Left colon (tissue), 2 donors: ENCODE measurements at regions not wholly inside any gene's neighbourhood (a gene's known extent, or its start where the extent isn't known, plus 50 kb on each side); places are given as distances from the start of the nearest gene placed in this dataset.
"Not testable (repeated sequence)": the region's sequence is repeated elsewhere in the genome, so short reads cannot be mapped to it uniquely, and the experiment has no call there.

Source experiments
- ATAC-seq: fragments of 200-7000 bp; cut with Tn5 transposase; one replicate; pipeline ENCODE4 v1.9.1; 2020; ENCODE audit warnings: mild to moderate bottlenecking, moderate library complexity
- DNase-seq, 2 donors: peaks; one replicate each; pipeline ENCODE4 v3.0.0-alpha.2; 2020
- intact Hi-C, 2 donors: fragments of 100-400 bp; cut with DNase I in 1 of 2; cut with micrococcal nuclease in 1 of 2; formaldehyde crosslinking; loops; one replicate each; pipeline versions ENCODE4 v1.11.2 to v1.14.0; 2022; cut with DNase I, micrococcal nuclease
- donor health status: DM: no; HTN: no; CAD: no.
- donor health status: DM: yes; HTN: yes; CAD: no.

- intact Hi-C loops = no loop called here
- DNase-seq (no peak), ATAC-seq (no peak)
Measured at GRCh38 chr18:61643884-61644647, 248.7 kb downstream of the RNF152 start.

- DNase-seq (no peak), ATAC-seq (no peak)
- intact Hi-C loops = loop anchor here in 1 of 2 donors (5.0 kb wide), 2 partner anchors 97 to 262 kb away; no protein-coding TSS in a partner anchor
Measured at GRCh38 chr18:61639886-61640285, 252.9 kb downstream of the RNF152 start.

- peak; percentile 45 to 70 for DNase-seq
- intact Hi-C loops = loop anchor here in 1 of 2 donors (5.0 kb wide), 2 partner anchors 99 to 264 kb away; no protein-coding TSS in a partner anchor
Measured at GRCh38 chr18:61637905-61638595, 254.8 kb downstream of the RNF152 start.

GRCh38 chr18:61637319-61637718 lies 255.5 kb downstream of the RNF152 start:
- ATAC-seq = peak; percentile 72
- peak; percentile 70 to 73 for DNase-seq
- intact Hi-C loops = loop anchor here in 1 of 2 donors (5.0 kb wide), 2 partner anchors 100 to 265 kb away; no protein-coding TSS in a partner anchor

More at GRCh38 chr18:61637905-61638595, 254.8 kb downstream of the RNF152 start:
- ATAC-seq = peak; percentile 48

GRCh38 chr18:61635901-61636528 lies 256.8 kb downstream of the RNF152 start:
- ATAC-seq (peak; percentile 90), DNase-seq (peak; percentile 82 to 89)
- intact Hi-C loops = loop anchor here in 1 of 2 donors (5.0 kb wide), 2 partner anchors 101 to 266 kb away; no protein-coding TSS in a partner anchor

GRCh38 chr18:61628085-61628484 lies 264.7 kb downstream of the RNF152 start:
- DNase-seq = no peak
- ATAC-seq = no peak
- intact Hi-C loops = no loop called here

DNA sequence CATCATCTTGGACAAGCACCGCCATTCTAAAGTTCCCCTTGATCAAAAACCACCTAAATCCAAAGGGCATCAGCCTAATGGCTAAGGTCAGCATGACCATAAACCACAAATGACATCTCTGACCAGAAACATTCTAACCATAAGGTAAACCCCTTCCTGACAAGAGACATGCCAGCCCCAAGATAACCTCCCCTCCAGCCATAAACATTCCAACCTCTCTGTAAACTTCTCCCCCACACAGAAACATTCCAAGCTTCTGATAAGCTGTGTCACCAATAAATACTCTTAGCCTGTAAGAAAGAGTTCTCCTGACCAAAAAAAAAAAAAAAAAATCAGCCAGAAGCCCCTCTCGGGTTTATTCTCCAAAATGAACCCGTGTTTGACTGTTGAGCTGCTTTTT lies 268.2 kb downstream of the RNF152 start:
- DNase-seq, intact Hi-C loops, ATAC-seq: not testable (repeated sequence)

DNA sequence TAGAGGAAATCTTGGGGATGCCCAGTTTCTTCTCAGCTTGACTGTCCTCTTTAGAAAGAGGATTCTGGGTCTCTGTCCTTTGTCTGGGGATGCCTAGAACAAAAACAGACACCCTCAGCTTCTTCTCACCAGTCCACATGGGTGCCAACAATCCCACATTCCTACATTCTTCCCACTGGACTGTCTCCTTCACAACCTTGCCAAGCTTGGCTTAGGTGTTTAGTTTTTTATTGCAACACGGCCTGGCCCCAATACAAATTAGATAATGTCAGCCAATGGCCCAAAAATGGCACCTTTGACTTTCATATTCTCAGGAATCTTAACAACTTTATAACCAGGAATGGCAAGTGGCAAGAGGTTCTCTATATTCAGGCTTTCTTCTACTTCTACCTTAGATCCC lies 273.0 kb downstream of the RNF152 start:
- intact Hi-C loops = no loop called here
- DNase-seq = no peak
- ATAC-seq = no peak

- ATAC-seq = no peak
- intact Hi-C loops = no loop called here
Measured at GRCh38 chr18:61618816-61619215, 274.0 kb downstream of the RNF152 start.

DNA sequence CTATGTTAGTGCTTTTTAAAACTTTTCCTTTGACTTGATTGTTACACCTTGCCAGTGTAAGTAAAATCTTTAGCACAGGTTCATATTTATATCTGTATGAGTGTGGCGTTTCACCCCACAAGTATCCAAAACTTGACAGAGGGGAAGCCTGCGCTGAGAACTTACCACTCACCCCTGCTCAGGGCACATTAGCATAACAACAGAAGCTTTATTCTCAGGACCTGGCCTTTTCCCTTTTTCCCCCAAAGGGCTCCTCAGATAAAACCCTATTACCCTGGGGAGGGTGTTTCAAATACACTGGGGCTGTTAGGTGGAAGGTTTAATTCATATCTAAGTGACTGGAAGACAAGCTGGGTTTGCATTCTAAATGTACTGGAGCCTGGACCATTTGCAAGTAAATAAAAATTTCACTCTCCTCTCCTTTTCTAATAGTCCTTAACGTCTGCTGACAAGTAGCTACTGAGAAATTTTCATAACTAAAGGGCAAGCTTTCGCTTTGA lies 276.6 kb downstream of the RNF152 start:
- ATAC-seq (no peak), DNase-seq (no peak)
- intact Hi-C loops = no loop called here

More at GRCh38 chr18:61618816-61619215, 274.0 kb downstream of the RNF152 start:
- no peak for DNase-seq

DNA sequence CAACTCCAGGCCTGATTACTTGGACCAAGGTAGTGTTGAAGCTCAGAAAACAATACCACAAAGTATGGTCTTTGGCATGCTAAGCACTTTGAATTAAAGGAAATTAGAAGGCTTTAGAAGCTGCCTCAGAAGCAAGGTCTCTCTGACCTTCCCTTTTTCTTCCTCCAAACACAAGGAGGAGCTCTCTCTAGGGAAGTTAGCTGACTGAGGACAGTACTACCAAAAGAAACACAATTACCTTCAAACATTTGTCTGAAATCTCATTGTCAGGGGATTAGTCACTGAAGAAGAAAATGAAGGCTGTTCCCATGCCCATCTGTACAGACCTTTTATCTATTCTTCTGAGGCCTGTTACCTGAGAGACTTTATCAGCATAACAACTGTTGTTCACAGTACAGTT lies 279.3 kb downstream of the CDH20 start:
- DNase-seq (no peak), ATAC-seq (peak; percentile 51)
- intact Hi-C loops = no loop called here

- no peak for ATAC-seq
- DNase-seq = no peak
- intact Hi-C loops = no loop called here
Measured at GRCh38 chr18:61609131-61609530, 275.9 kb downstream of the CDH20 start.

GRCh38 chr18:61608316-61608715 lies 275.1 kb downstream of the CDH20 start:
- DNase-seq (no peak), ATAC-seq (no peak)
- intact Hi-C loops = no loop called here

DNA sequence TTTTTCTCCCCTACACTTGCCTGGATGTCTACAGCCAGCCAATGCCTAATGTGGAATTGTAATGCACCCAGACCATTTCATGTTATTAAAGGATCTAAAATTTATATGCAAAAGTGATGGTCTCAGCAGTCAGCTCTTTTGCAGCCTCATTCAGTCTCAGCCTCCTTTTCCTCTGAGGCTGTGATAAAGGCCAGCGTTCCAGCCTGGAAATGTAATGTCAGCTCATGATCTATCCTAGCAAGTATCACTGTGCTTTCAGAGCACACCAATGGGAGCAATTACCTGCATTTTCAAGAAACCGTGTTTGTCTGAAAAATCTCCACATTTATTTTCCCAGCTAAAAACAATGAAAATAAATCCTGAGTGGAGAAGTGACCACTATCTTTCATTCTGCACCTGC lies 274.6 kb downstream of the CDH20 start:
- no peak for DNase-seq
- no peak for ATAC-seq
- intact Hi-C loops = no loop called here

GRCh38 chr18:61606759-61607158 lies 273.5 kb downstream of the CDH20 start:
- intact Hi-C loops = no loop called here
- peak; percentile 23 to 30 for DNase-seq
- peak; percentile 45 for ATAC-seq

DNA sequence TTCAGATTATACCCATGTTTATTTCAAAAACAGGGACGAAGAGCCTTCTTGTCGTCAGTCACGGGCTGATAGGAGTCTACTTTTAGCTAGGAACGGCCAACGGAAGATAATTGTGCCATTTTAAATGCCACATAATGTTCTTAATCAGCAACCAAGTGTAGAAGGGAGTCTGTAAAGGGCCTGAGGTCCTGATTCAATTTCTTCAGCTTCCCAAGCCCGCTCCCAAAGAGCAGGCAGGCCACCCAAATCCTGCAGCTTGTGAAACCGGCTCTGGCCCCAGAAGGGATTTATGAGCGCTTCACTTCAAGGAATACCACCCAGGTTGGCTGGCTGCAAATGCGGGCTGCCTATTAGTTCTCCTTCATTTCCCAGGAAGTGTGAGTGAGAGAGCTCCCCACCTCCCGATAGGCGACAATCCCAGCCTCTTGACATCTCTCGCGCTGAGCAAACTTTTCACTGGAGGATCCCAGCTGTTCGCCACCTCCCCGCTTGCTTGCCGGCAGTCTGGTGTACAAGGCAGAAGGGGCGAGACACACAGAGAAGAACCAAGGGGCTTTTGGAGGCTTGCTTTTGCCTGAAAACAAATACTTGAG lies 272.9 kb downstream of the CDH20 start:
- no peak for ATAC-seq
- intact Hi-C loops = no loop called here
- peak in 1 of 2 donors; percentile 10 for DNase-seq

DNA sequence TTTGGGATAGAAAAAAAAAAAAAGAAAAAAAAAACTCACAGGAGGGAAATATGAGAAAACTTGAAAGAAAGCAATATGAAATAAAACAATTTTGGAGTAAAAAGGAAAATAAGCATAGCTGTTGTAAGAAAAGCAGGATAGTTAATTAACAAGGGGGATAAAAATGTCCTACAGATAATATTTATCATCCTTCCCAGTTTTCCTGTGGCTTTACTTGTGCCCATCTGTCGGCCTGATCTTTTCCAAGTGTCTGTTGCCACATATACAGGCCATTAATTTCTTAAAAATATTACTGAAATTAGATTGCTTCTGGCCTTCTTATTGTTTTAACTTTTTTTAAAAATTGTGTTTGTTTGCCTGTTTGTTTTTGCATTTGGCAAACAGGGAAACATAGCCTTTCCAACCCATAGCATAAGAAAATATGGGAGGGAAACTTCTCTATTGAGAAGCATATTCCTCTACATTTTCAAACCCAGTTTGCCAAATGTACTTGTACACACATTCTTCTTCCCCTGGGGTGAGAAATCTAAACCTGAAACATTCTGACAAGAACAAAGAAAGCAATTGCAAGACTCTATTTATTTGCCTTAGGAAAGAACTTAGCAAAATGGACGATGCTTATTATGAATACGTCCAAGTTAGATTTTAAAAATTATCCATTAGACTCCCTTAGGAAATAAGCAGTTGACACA lies 272.3 kb downstream of the CDH20 start:
- ATAC-seq = no peak
- intact Hi-C loops = no loop called here
- DNase-seq = no peak
